Activated CD4-positive, alpha-beta T cell treated with anti-CD3 and anti-CD28 coated beads for 36 hours (primary cell): ENCODE measurements at regions not wholly inside any gene's neighbourhood (a gene's known extent, or its start where the extent isn't known, plus 50 kb on each side); places are given as distances from the start of the nearest gene placed in this dataset.
A peak's percentile ranks its signal among the peaks of the same experiment; 100 is the strongest.

Experiments used
- ATAC-seq: fragments of 200-7000 bp; cut with Tn5 transposase; one replicate; pipeline ENCODE4 v1.10.0; 2021; ENCODE audit warnings: mild to moderate bottlenecking, moderate library complexity
- CTCF ChIA-PET: fragments of 350-600 bp; sonication (Branson Sonifier 250); formaldehyde crosslinking; loops from one replicate; lab custom pipeline; 2021; ENCODE audit warnings: antibody characterized with exemption; lab: Charles Lee
- POLR2A ChIA-PET: fragments of 350-600 bp; sonication (Branson Sonifier 250); formaldehyde crosslinking; loops from one replicate; lab custom pipeline; 2021; ENCODE audit warnings: antibody characterized with exemption, inconsistent platforms; lab: Charles Lee
- DNase-seq: peaks from one replicate; pipeline ENCODE4 v3.0.0-alpha.2; 2020
- H3K27ac Mint-ChIP-seq: one replicate; pipeline ENCODE4 v1.8.0; 2021; ENCODE audit warnings: mixed read lengths
- H3K27me3 Mint-ChIP-seq: one replicate; pipeline ENCODE4 v1.8.0; 2021; ENCODE audit warnings: mixed read lengths
- H3K36me3 Mint-ChIP-seq: one replicate; pipeline ENCODE4 v1.8.0; 2021; ENCODE audit warnings: low read depth, mixed read lengths
- H3K4me1 Mint-ChIP-seq: one replicate; pipeline ENCODE4 v1.8.0; 2021; ENCODE audit warnings: mixed read lengths
- H3K4me3 Mint-ChIP-seq: one replicate; pipeline ENCODE4 v1.8.0; 2021; ENCODE audit warnings: mild to moderate bottlenecking, moderate library complexity, mixed read lengths
- H3K9me3 Mint-ChIP-seq: one replicate; pipeline ENCODE4 v1.8.0; 2021; ENCODE audit warnings: low read depth, mixed read lengths
- intact Hi-C, 2 experiments: fragments of 100-400 bp; cut with DNase I in 1 of 2; cut with micrococcal nuclease in 1 of 2; formaldehyde crosslinking; loops; one replicate each; pipeline versions ENCODE4 v1.14.2 to v1.15.1; 2022 to 2024; cut with DNase I, micrococcal nuclease

- intact Hi-C loops, result loop anchor here (1.0 to 2.0 kb wide), 5 partner anchors 16 to 241 kb away; no protein-coding TSS in a partner anchor
- DNase-seq, result peak; percentile 72
- H3K4me1 Mint-ChIP-seq, result peaks cover 5% of the 10 kb centered on the region
- peak overlapping the region; percentile 5 for H3K4me3 Mint-ChIP-seq
- no peaks in the 10 kb centered on the region for H3K9me3 Mint-ChIP-seq
- ATAC-seq, result peak; percentile 70
- H3K36me3 Mint-ChIP-seq, result no peaks in the 10 kb centered on the region
- no peak overlapping the region for H3K27ac Mint-ChIP-seq
- CTCF ChIA-PET, result interaction anchor here (0.5 to 4.5 kb wide), 57 partner anchors 9 to 1699 kb away, joined by 3 to 119 read pairs (median 5); partner anchors contain the start of genes KCNA10, KCNA2 and KCNA3
- POLR2A ChIA-PET, result interaction anchor here (0.7 to 2.3 kb wide), 3 partner anchors 146 to 271 kb away, joined by 3 to 7 read pairs (median 4); no protein-coding TSS in a partner anchor
- H3K27me3 Mint-ChIP-seq, result peaks cover 6% of the 10 kb centered on the region
Measured at GRCh38 chr1:110765640-110766335, 91.0 kb upstream of the KCNA3 start.

- Mint-ChIP-seq H3K27me3 (peaks cover 5% of the 10 kb centered on the region), H3K4me3 (no peak overlapping the region), H3K27ac (no peak overlapping the region), H3K36me3 (no peaks in the 10 kb centered on the region), H3K4me1 (peaks cover 5% of the 10 kb centered on the region), H3K9me3 (no peaks in the 10 kb centered on the region)
- no peak for ATAC-seq
- DNase-seq, result no peak
- POLR2A ChIA-PET, result no interaction called here
- CTCF ChIA-PET, result interaction anchor here (1.0 to 4.5 kb wide), 6 partner anchors 10 to 239 kb away, joined by 3 to 119 read pairs (median 48); partner anchors contain the start of gene KCNA2
- intact Hi-C loops, result no loop called here
Measured at GRCh38 chr1:110763149-110763548, 88.4 kb upstream of the KCNA3 start.

GRCh38 chr1:110760321-110760720 is 85.6 kb upstream of the KCNA3 start:
- Mint-ChIP-seq H3K4me1 (no peaks in the 10 kb centered on the region), H3K36me3 (no peaks in the 10 kb centered on the region), H3K27ac (no peak overlapping the region), H3K4me3 (no peak overlapping the region), H3K9me3 (no peaks in the 10 kb centered on the region), H3K27me3 (peaks cover 3% of the 10 kb centered on the region)
- ChIA-PET POLR2A (no interaction called here), CTCF (interaction anchor here (0.6 to 1.7 kb wide), 4 partner anchors 20 to 140 kb away, joined by 3 to 5 read pairs (median 4); no protein-coding TSS in a partner anchor)
- DNase-seq (no peak), ATAC-seq (no peak)
- intact Hi-C loops, result no loop called here

- Mint-ChIP-seq H3K4me1 (peaks cover 5% of the 10 kb centered on the region), H3K27ac (no peak overlapping the region), H3K4me3 (no peak overlapping the region), H3K36me3 (no peaks in the 10 kb centered on the region), H3K27me3 (peaks cover 5% of the 10 kb centered on the region), H3K9me3 (no peaks in the 10 kb centered on the region)
- ATAC-seq (no peak), DNase-seq (no peak)
- ChIA-PET POLR2A (no interaction called here), CTCF (interaction anchor here (1.0 to 3.9 kb wide), 4 partner anchors 9 to 133 kb away, joined by 3 to 18 read pairs (median 4); no protein-coding TSS in a partner anchor)
- intact Hi-C loops, result loop anchor here in 1 of 2 experiments (5.0 kb wide), 1 partner anchor 64 kb away; no protein-coding TSS in a partner anchor
Measured at GRCh38 chr1:110756506-110756905, 81.8 kb upstream of the KCNA3 start.

GRCh38 chr1:110752941-110753725 is 78.4 kb upstream of the KCNA3 start:
- Mint-ChIP-seq H3K9me3 (no peaks in the 10 kb centered on the region), H3K27me3 (peaks cover 5% of the 10 kb centered on the region), H3K36me3 (no peaks in the 10 kb centered on the region), H3K27ac (no peak overlapping the region), H3K4me1 (peaks cover 5% of the 10 kb centered on the region), H3K4me3 (no peak overlapping the region)
- intact Hi-C loops, result no loop called here
- ChIA-PET POLR2A (no interaction called here), CTCF (interaction anchor here (1.1 to 4.2 kb wide), 3 partner anchors 12 to 29 kb away, joined by 3 to 25 read pairs (median 15); no protein-coding TSS in a partner anchor)
- DNase-seq (peak; percentile 16), ATAC-seq (peak; percentile 71)

- Mint-ChIP-seq H3K27ac (no peak overlapping the region), H3K4me1 (peaks cover 5% of the 10 kb centered on the region), H3K27me3 (peaks cover 8% of the 10 kb centered on the region), H3K9me3 (no peaks in the 10 kb centered on the region), H3K4me3 (no peak overlapping the region), H3K36me3 (no peaks in the 10 kb centered on the region)
- no peak for ATAC-seq
- intact Hi-C loops, result no loop called here
- no peak for DNase-seq
- POLR2A ChIA-PET, result no interaction called here
- CTCF ChIA-PET, result interaction anchor here (1.0 to 4.2 kb wide), 5 partner anchors 15 to 227 kb away, joined by 3 to 25 read pairs (median 4); no protein-coding TSS in a partner anchor
Measured at GRCh38 chr1:110750562-110750961, 75.8 kb upstream of the KCNA3 start.

GRCh38 chr1:110749960-110750359 is 75.2 kb upstream of the KCNA3 start:
- intact Hi-C loops, result no loop called here
- Mint-ChIP-seq H3K4me1 (peaks cover 5% of the 10 kb centered on the region), H3K27me3 (peaks cover 11% of the 10 kb centered on the region), H3K9me3 (peaks cover under 1% of the 10 kb centered on the region), H3K36me3 (no peaks in the 10 kb centered on the region), H3K27ac (no peak overlapping the region), H3K4me3 (no peak overlapping the region)
- POLR2A ChIA-PET, result no interaction called here
- CTCF ChIA-PET, result interaction anchor here (1.0 to 4.2 kb wide), 4 partner anchors 15 to 226 kb away, joined by 3 to 25 read pairs (median 4); no protein-coding TSS in a partner anchor
- no peak for ATAC-seq
- DNase-seq, result no peak

GRCh38 chr1:110746644-110747259 is 72.0 kb upstream of the KCNA3 start:
- H3K4me3 Mint-ChIP-seq, result no peak overlapping the region
- CTCF ChIA-PET, result interaction anchor here (1.2 kb wide), 1 partner anchor 12 kb away, joined by 3 read pairs; no protein-coding TSS in a partner anchor
- H3K27ac Mint-ChIP-seq, result no peak overlapping the region
- peaks cover 12% of the 10 kb centered on the region for H3K27me3 Mint-ChIP-seq
- no peaks in the 10 kb centered on the region for H3K36me3 Mint-ChIP-seq
- DNase-seq (peak; percentile 79), ATAC-seq (peak; percentile 23)
- H3K4me1 Mint-ChIP-seq, result no peaks in the 10 kb centered on the region
- H3K9me3 Mint-ChIP-seq, result peaks cover 2% of the 10 kb centered on the region
- intact Hi-C loops, result loop anchor here in 1 of 2 experiments (2.0 kb wide), 1 partner anchor 590 kb away; no protein-coding TSS in a partner anchor
- POLR2A ChIA-PET, result interaction anchor here (1.0 kb wide), 1 partner anchor 152 kb away, joined by 3 read pairs; no protein-coding TSS in a partner anchor

GRCh38 chr1:110743397-110743796 is 68.7 kb upstream of the KCNA3 start:
- DNase-seq (no peak), ATAC-seq (no peak)
- intact Hi-C loops, result no loop called here

GRCh38 chr1:110736900-110737605 is 62.3 kb upstream of the KCNA3 start:
- intact Hi-C loops, result no loop called here
- H3K9me3 Mint-ChIP-seq, result no peaks in the 10 kb centered on the region
- ChIA-PET POLR2A (no interaction called here), CTCF (no interaction called here)
- DNase-seq (no peak), ATAC-seq (no peak)
- H3K4me3 Mint-ChIP-seq, result no peak overlapping the region
- H3K4me1 Mint-ChIP-seq, result no peaks in the 10 kb centered on the region
- H3K27me3 Mint-ChIP-seq, result no peaks in the 10 kb centered on the region
- no peaks in the 10 kb centered on the region for H3K36me3 Mint-ChIP-seq
- no peak overlapping the region for H3K27ac Mint-ChIP-seq

More at GRCh38 chr1:110743397-110743796, 68.7 kb upstream of the KCNA3 start:
- Mint-ChIP-seq H3K4me1 (no peaks in the 10 kb centered on the region), H3K36me3 (no peaks in the 10 kb centered on the region), H3K27me3 (peaks cover 8% of the 10 kb centered on the region), H3K27ac (no peak overlapping the region), H3K4me3 (no peak overlapping the region), H3K9me3 (peaks cover 2% of the 10 kb centered on the region)
- ChIA-PET CTCF (interaction anchor here (1.5 kb wide), 1 partner anchor 44 kb away, joined by 3 read pairs; no protein-coding TSS in a partner anchor), POLR2A (no interaction called here)
